ENCODE measurements at regions not wholly inside any gene's neighbourhood (a gene's known extent, or its start where the extent isn't known, plus 50 kb on each side); places are given as distances from the start of the nearest gene placed in this dataset.

- H3K27me3 Mint-ChIP-seq, result peaks cover 2 to 40% (median 11%) of the 10 kb centered on the region in 5 donors
- peaks cover 0 to 3% (median 0%) of the 10 kb centered on the region in 4 donors for H3K4me1 Mint-ChIP-seq
- DNase-seq, result no peak
- no peaks in the 10 kb centered on the region for H3K36me3 Mint-ChIP-seq
- no peak overlapping the region for H3K4me3 Mint-ChIP-seq
- no peak overlapping the region for H3K27ac Mint-ChIP-seq
- ATAC-seq, result no peak
- POLR2A ChIA-PET, result no interaction called here
- no peaks in the 10 kb centered on the region for H3K9me3 Mint-ChIP-seq
Measured at GRCh38 chr1:232384171-232384883, 245.6 kb downstream of the SIPA1L2 start.

DNA sequence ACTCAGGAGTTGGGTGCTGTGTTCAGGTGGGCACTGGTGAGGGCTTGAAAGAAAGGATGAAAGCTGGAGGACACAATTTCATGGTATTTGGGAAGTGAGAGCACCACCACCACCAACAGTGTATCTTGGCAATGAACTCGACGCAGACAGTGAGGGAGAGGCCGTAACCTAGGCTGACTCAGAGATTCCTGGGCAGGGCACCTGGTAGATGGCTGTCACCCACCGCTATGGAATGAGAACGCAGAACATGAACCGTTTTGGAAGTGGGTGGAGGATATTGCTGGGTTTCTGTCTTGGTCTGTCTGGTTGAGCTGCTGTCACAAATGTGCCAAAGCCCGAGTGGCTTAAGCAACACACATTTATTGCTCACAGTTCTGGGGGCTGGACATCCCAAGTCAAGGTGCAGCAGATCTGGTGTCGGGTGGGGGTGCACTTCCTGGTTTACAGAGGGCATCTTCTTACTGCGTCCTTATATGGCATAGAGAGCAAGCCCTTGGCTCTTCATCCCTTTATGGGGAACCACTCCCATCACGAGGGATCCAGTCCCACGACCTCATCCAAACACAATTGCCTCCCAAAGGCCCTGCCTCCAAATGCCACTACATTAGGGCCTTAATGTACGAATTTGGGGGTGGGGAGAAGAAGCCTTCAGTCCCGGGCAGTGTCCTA is 246.3 kb downstream of the SIPA1L2 start:
- Mint-ChIP-seq H3K27ac (no peak overlapping the region), H3K9me3 (no peaks in the 10 kb centered on the region), H3K36me3 (no peaks in the 10 kb centered on the region), H3K4me1 (peaks cover 0 to 3% (median 0%) of the 10 kb centered on the region in 4 donors), H3K4me3 (no peak overlapping the region), H3K27me3 (peaks cover 2 to 40% (median 11%) of the 10 kb centered on the region in 5 donors)
- POLR2A ChIA-PET, result no interaction called here
- DNase-seq (no peak), ATAC-seq (no peak)

DNA sequence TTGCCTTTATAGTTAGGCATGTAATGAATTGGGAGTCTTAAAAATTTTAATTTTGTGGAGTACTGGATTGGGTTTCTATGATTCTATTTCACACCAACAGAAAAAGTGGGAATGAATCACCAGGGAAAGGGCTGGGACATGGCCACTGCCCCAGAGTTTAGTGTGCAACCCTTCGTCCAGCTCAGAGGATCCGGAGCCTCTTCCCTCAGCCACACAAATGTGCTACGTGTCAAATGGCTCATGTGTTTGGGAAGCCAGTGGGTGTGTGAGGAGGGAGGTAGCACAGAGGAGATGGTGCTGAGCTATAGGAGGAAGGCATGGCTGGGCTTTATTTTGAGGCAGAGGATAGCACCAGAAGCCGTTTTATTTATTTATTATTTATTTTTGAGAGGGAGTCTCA is 247.3 kb downstream of the SIPA1L2 start:
- H3K9me3 Mint-ChIP-seq, result no peaks in the 10 kb centered on the region
- no peak overlapping the region for H3K27ac Mint-ChIP-seq
- POLR2A ChIA-PET, result no interaction called here
- ATAC-seq (no peak), DNase-seq (no peak)
- H3K36me3 Mint-ChIP-seq, result no peaks in the 10 kb centered on the region
- H3K27me3 Mint-ChIP-seq, result peaks cover 2 to 40% (median 8%) of the 10 kb centered on the region in 5 donors
- no peak overlapping the region for H3K4me3 Mint-ChIP-seq
- peaks cover 0 to 3% (median 0%) of the 10 kb centered on the region in 4 donors for H3K4me1 Mint-ChIP-seq

DNA sequence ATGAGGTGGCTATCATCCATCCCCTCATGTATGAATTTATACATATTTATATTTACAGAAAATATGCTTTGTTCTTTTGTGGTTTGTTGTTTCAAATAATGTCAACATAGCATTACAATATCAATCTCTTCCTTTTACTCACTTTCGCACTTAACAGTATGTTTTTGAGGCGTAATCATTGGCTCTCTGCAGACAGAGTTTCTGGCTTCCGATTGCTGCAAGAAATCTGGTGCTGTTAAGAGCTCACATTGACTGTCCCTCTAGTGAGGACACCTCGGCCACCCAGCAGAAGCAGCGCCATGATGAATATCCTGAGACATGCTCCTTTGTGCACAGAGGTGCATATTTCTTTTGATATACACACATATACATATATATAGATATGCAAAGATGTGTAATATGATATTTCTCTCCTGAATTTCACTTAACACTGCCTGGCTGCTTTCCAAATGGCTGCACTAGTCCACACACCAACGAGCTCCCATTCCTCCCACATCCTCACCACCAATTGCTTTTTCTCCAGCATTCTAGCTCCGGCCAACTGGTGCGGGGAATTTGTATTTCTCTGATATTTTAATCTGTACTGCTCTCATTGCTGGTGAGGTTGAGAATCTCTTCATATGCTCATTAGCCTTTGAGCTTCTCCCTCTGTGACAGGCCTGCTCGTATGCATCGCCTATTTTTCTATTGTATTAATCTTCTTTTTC is 248.4 kb downstream of the SIPA1L2 start:
- ATAC-seq, result no peak
- Mint-ChIP-seq H3K36me3 (no peaks in the 10 kb centered on the region), H3K27ac (no peak overlapping the region), H3K27me3 (peaks cover 2 to 40% (median 8%) of the 10 kb centered on the region in 5 donors), H3K9me3 (no peaks in the 10 kb centered on the region), H3K4me1 (peaks cover 0 to 3% (median 0%) of the 10 kb centered on the region in 4 donors), H3K4me3 (no peak overlapping the region)
- no peak for DNase-seq
- POLR2A ChIA-PET, result no interaction called here

DNA sequence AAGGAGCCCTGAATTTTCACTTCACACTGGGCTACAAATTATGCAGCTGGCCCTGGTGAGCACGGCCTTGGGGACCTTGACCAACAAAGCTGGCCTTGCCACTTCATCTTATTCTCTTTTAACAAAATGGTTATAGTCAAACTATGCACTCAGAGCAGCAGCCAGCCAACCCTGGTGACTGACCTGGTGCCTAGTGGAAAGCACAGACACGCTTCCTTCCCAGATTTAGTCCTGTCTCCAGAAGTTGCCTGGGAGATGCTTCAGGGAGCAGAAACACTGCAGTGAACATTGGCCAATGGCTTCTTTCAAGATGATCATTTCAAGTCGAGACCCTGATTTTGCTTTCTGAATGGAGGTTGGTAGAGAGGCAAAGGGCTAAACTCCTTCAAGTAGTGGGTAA is 249.3 kb downstream of the SIPA1L2 start:
- Mint-ChIP-seq H3K36me3 (no peaks in the 10 kb centered on the region), H3K27ac (no peak overlapping the region), H3K27me3 (peaks cover 2 to 40% (median 8%) of the 10 kb centered on the region in 5 donors), H3K4me3 (no peak overlapping the region), H3K9me3 (no peaks in the 10 kb centered on the region), H3K4me1 (peaks cover 0 to 3% (median 0%) of the 10 kb centered on the region in 4 donors)
- no peak for DNase-seq
- POLR2A ChIA-PET, result no interaction called here
- ATAC-seq, result no peak

DNA sequence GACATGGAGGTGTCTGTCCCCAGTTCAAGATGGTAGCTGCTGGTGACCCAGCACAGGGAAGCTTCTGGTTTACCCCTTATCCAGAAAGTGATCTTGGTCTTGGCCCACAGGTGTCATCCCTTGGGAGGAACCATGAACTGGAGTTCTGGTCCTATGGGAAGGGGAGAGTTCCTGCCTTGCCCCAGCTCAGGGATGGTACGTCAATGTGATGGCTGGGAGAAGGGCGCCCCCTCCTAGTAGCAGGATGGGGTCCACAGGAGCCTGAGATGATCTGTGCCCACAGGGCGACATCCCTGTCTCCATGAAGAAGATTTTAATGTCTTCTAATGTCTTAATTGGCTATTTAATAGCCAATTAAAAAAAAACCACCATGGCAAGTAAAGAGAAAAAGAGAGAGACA is 249.8 kb downstream of the SIPA1L2 start:
- ATAC-seq, result no peak

DNA sequence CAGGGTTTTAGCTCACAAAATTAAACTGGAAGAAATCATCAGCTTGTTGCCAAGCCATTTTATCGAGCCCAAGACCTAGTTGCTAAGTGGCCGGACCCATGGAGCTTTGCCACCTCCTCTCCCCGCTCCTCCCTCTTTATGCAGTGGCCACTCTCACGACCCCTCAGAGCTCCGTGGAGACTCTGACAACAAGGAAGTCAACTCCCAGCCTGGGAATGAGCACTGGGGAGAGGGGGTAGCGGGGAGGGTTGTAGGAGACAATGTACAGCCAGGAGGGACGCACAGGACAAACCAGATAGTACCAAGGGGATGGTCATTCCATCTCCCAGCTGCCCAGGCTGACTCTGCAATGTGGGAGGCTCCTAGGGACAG is 250.9 kb downstream of the SIPA1L2 start:
- Mint-ChIP-seq H3K27me3 (peaks cover 2 to 28% (median 6%) of the 10 kb centered on the region in 5 donors), H3K9me3 (no peaks in the 10 kb centered on the region), H3K4me3 (no peak overlapping the region), H3K4me1 (peaks cover 0 to under 1% (median 0%) of the 10 kb centered on the region in 4 donors), H3K36me3 (no peaks in the 10 kb centered on the region), H3K27ac (no peak overlapping the region)
- DNase-seq, result no peak
- ATAC-seq, result no peak
- POLR2A ChIA-PET, result no interaction called here

More for the DNA sequence above, 249.8 kb downstream of the SIPA1L2 start:
- Mint-ChIP-seq H3K9me3 (no peaks in the 10 kb centered on the region), H3K27ac (no peak overlapping the region), H3K4me3 (no peak overlapping the region), H3K4me1 (peaks cover 0 to 3% (median 0%) of the 10 kb centered on the region in 4 donors), H3K36me3 (no peaks in the 10 kb centered on the region), H3K27me3 (peaks cover 2 to 38% (median 8%) of the 10 kb centered on the region in 5 donors)
- POLR2A ChIA-PET, result no interaction called here
- no peak for DNase-seq

DNA sequence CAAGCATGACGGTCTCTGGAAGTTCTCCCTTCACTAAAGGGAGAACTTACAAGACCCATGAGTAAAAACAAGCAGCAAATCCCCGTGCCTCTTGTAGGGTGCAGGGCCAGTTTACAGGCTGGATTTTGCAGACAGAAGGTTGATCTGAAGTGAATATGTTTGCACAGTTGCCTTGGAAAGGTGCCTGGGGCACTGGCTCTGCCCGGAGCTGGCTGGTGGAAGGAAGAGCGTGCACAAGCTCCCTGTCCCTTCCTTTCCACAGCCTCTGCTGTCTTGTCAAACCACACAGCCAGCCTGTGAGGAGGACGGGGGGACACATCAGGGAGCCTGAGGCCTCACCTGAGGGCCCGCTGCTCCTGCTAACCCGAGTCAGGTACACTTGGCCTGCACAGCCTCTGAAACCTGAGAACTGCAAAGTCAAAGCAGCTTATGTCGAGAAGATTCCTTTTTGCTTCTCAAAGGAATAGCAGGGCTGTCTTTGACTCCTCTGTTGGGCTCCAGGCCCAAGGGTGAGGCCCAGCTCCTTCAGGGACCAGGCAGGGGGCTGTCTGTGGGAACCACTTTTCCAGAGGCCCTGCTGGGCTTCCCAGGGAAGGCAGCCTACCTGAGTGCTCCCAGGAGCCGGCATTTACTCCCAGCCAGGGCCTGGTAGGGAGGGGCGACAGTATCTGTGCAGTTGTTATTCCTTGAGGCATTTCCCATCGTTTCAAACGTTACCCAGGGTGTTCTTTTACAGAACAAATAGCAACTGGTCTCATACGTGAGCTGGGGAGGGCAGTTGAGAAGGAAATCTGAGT is 251.5 kb downstream of the SIPA1L2 start:
- Mint-ChIP-seq H3K9me3 (no peaks in the 10 kb centered on the region), H3K36me3 (no peaks in the 10 kb centered on the region), H3K4me3 (no peak overlapping the region), H3K27me3 (peaks cover 5 to 22% (median 5%) of the 10 kb centered on the region in 5 donors), H3K27ac (no peak overlapping the region), H3K4me1 (no peaks in the 10 kb centered on the region)
- ATAC-seq (no peak), DNase-seq (no peak)
- POLR2A ChIA-PET, result no interaction called here

DNA sequence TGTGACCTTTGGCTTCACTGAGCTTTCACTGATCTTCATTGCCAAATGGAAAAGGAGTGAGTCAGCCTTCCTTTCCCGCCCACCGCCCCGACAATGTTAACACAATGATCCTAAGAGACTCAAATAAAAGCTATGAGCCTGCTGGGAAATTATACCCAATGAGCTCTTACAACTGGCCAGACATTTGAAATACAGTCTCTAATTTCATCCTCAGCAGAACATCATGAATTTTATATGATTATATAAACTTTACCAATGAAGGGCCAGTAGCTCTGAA is 252.5 kb downstream of the SIPA1L2 start:
- POLR2A ChIA-PET, result no interaction called here
- Mint-ChIP-seq H3K4me1 (no peaks in the 10 kb centered on the region), H3K27ac (no peak overlapping the region), H3K36me3 (no peaks in the 10 kb centered on the region), H3K4me3 (no peak overlapping the region), H3K9me3 (no peaks in the 10 kb centered on the region), H3K27me3 (peaks cover 2 to 18% (median 5%) of the 10 kb centered on the region in 5 donors)
- ATAC-seq (no peak), DNase-seq (no peak)

- DNase-seq, result no peak
- no peak overlapping the region for H3K4me3 Mint-ChIP-seq
- no peak for ATAC-seq
- H3K36me3 Mint-ChIP-seq, result no peaks in the 10 kb centered on the region
- peaks cover 2 to 15% (median 6%) of the 10 kb centered on the region in 5 donors for H3K27me3 Mint-ChIP-seq
- no peak overlapping the region for H3K27ac Mint-ChIP-seq
- POLR2A ChIA-PET, result no interaction called here
- H3K9me3 Mint-ChIP-seq, result no peaks in the 10 kb centered on the region
- no peaks in the 10 kb centered on the region for H3K4me1 Mint-ChIP-seq
Measured at GRCh38 chr1:232376632-232377493, 253.1 kb downstream of the SIPA1L2 start.

- H3K9me3 Mint-ChIP-seq, result no peaks in the 10 kb centered on the region
- H3K36me3 Mint-ChIP-seq, result no peaks in the 10 kb centered on the region
- DNase-seq, result no peak
- no peak overlapping the region for H3K4me3 Mint-ChIP-seq
- peaks cover 1 to 17% (median 6%) of the 10 kb centered on the region in 5 donors for H3K27me3 Mint-ChIP-seq
- POLR2A ChIA-PET, result no interaction called here
- H3K27ac Mint-ChIP-seq, result no peak overlapping the region
- no peaks in the 10 kb centered on the region for H3K4me1 Mint-ChIP-seq
- ATAC-seq, result no peak
Measured at GRCh38 chr1:232372841-232373440, 257.0 kb downstream of the SIPA1L2 start.

- no peaks in the 10 kb centered on the region for H3K36me3 Mint-ChIP-seq
- DNase-seq (no peak), ATAC-seq (no peak)
- no peaks in the 10 kb centered on the region for H3K4me1 Mint-ChIP-seq
- H3K4me3 Mint-ChIP-seq, result no peak overlapping the region
- peaks cover 1 to 17% (median 6%) of the 10 kb centered on the region in 5 donors for H3K27me3 Mint-ChIP-seq
- H3K9me3 Mint-ChIP-seq, result no peaks in the 10 kb centered on the region
- POLR2A ChIA-PET, result no interaction called here
- no peak overlapping the region for H3K27ac Mint-ChIP-seq
Measured at GRCh38 chr1:232372431-232372830, 257.5 kb downstream of the SIPA1L2 start.
